ENCODE measurements at regions not wholly inside any gene's neighbourhood (a gene's known extent, or its start where the extent isn't known, plus 50 kb on each side); places are given as distances from the start of the nearest gene placed in this dataset.

GRCh38 chr4:130322439-130322838 lies 1226.5 kb downstream of the C4orf33 start:
- TF ChIP-seq EZH2 (IDR thresholded peaks at IDR 0.05; ENCODE audit: borderline replicate concordance, low read depth, low read length, severe bottlenecking) (no peak), CTCF (IDR thresholded peaks at IDR 0.05; ENCODE audit: borderline replicate concordance, extremely low read depth, low read length, poor library complexity, severe bottlenecking) (no peak)

All from DND-41 (cell line).